Loucy (cell line): ENCODE measurements at regions not wholly inside any gene's neighbourhood (a gene's known extent, or its start where the extent isn't known, plus 50 kb on each side); places are given as distances from the start of the nearest gene placed in this dataset.

ENCODE experiments used
- H2AFZ ChIP-seq: fragments of 200-600 bp; sonication (generic); 2 replicates; pipeline ENCODE4 v1.6.0; 2016; ENCODE audit warnings: antibody characterized with exemption, mild to moderate bottlenecking, low read length, moderate library complexity
- H3F3A ChIP-seq: fragments of 200-600 bp; 2 replicates; pipeline ENCODE4 v1.6.0; 2016; ENCODE audit warnings: antibody characterized with exemption, low read depth, mild to moderate bottlenecking
- H3K27me3 ChIP-seq: fragments of 200-600 bp; sonication (generic); 2 replicates; pipeline ENCODE4 v1.6.1; 2014; ENCODE audit warnings: low read length, mild to moderate bottlenecking; ENCODE audit not compliant: insufficient read depth, poor library complexity, severe bottlenecking
- H3K36me3 ChIP-seq: fragments of 200-600 bp; sonication (generic); 2 replicates; pipeline ENCODE4 v1.6.1; 2016; ENCODE audit warnings: low read length; ENCODE audit not compliant: insufficient read depth
- H3K4me1 ChIP-seq: fragments of 200-600 bp; sonication (generic); 2 replicates; pipeline ENCODE4 v1.5.1; 2014; ENCODE audit warnings: low read length, mild to moderate bottlenecking; ENCODE audit not compliant: insufficient read depth, poor library complexity, severe bottlenecking
- H3K4me2 ChIP-seq: fragments of 200-600 bp; sonication (generic); 2 replicates; pipeline ENCODE4 v1.6.0; 2014; ENCODE audit warnings: antibody characterized with exemption, low read length, low read depth, mild to moderate bottlenecking; ENCODE audit not compliant: poor library complexity, severe bottlenecking
- H3K4me3 ChIP-seq: fragments of 200-600 bp; sonication (generic); 2 replicates; pipeline ENCODE4 v1.5.1; 2014; ENCODE audit warnings: low read length, mild to moderate bottlenecking, mixed read lengths; ENCODE audit not compliant: poor library complexity, severe bottlenecking
- H3K79me2 ChIP-seq: fragments of 200-600 bp; sonication (generic); 2 replicates; pipeline ENCODE4 v1.6.1; 2014; ENCODE audit warnings: low read length; ENCODE audit not compliant: insufficient read depth
- H3K9ac ChIP-seq: fragments of 200-600 bp; sonication (generic); 2 replicates; pipeline ENCODE4 v1.6.0; 2014; ENCODE audit warnings: mild to moderate bottlenecking, low read depth, low read length, moderate library complexity; ENCODE audit not compliant: poor library complexity, severe bottlenecking
- H3K9me2 ChIP-seq: fragments of 200-600 bp; sonication (generic); replicated peaks from 2 replicates; pipeline ENCODE4 v1.6.1; 2016; ENCODE audit warnings: low read depth, low read length, mixed read lengths
- H3K9me3 ChIP-seq: fragments of 200-600 bp; sonication (generic); 2 replicates; pipeline ENCODE4 v1.6.1; 2014; ENCODE audit warnings: mild to moderate bottlenecking, antibody characterized with exemption, low read length, low read depth; ENCODE audit not compliant: insufficient read depth
- H4K20me1 ChIP-seq: fragments of 200-600 bp; sonication (generic); 2 replicates; pipeline ENCODE4 v1.6.0; 2014; ENCODE audit warnings: antibody characterized with exemption, low read length, mild to moderate bottlenecking; ENCODE audit not compliant: insufficient read depth, poor library complexity, severe bottlenecking
- EZH2phosphoT487 ChIP-seq: fragments of 200-600 bp; IDR thresholded peaks from 2 replicates; pipeline ENCODE4 v1.6.1; 2018; ENCODE audit warnings: antibody characterized with exemption, mild to moderate bottlenecking, moderate library complexity, borderline replicate concordance
- TF ChIP-seq, protein P1 (sequence below): fragments of 200-600 bp; sonication (generic); conservative IDR thresholded peaks from 2 replicates; pipeline ENCODE4 v1.5.1; 2014; ENCODE audit warnings: mild to moderate bottlenecking, antibody characterized with exemption, low read length

DNA sequence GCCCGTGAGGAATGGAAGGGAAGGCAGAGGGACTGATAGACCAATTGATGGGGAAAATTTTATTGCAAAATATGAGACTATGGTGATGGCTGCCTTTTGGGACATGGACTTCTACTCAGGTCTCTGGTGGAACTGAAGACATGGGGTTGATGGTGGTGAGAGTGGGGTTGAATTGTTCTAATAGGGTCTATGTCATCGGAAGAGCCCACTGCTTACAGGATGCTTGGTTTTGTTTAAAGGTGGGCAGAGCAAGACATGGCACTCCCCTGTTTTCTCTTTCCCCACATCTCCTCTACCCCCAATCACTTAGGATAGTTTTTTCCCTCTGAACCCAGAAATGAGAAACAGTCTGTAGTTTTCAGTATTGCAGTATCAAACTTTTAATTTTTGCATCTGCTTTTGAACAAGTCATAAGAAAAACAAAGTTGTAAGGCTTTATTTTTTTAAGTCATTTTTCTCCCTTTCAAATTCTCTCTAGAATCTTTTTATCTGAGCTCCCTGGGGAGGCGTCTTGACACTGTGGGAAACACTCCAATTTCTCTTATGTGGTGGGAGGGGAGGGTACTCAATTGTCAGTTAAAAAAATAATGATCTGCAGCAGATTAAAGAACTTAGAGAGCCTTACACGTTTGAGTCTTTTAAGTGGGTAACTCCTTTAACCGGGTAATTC lies 276.2 kb upstream of the TBC1D5 start:
- Histone ChIP-seq H3K9me2 (no peaks in the 10 kb centered on the region), H2AFZ (no peak overlapping the region), H3K36me3 (no peaks in the 10 kb centered on the region), H3K27me3 (no peaks in the 10 kb centered on the region), H3K4me2 (peak overlapping the region; percentile 59), H3K79me2 (no peaks in the 10 kb centered on the region), H3K9ac (peak overlapping the region; percentile 31), H3K4me1 (peaks cover 19% of the 10 kb centered on the region), H3K9me3 (no peaks in the 10 kb centered on the region), H3K4me3 (no peak overlapping the region), H4K20me1 (no peaks in the 10 kb centered on the region), H3F3A (no peaks in the 10 kb centered on the region)
- no peak for TF ChIP-seq EZH2phosphoT487
- TF ChIP-seq, protein P1, sequence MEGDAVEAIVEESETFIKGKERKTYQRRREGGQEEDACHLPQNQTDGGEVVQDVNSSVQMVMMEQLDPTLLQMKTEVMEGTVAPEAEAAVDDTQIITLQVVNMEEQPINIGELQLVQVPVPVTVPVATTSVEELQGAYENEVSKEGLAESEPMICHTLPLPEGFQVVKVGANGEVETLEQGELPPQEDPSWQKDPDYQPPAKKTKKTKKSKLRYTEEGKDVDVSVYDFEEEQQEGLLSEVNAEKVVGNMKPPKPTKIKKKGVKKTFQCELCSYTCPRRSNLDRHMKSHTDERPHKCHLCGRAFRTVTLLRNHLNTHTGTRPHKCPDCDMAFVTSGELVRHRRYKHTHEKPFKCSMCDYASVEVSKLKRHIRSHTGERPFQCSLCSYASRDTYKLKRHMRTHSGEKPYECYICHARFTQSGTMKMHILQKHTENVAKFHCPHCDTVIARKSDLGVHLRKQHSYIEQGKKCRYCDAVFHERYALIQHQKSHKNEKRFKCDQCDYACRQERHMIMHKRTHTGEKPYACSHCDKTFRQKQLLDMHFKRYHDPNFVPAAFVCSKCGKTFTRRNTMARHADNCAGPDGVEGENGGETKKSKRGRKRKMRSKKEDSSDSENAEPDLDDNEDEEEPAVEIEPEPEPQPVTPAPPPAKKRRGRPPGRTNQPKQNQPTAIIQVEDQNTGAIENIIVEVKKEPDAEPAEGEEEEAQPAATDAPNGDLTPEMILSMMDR, result no peak

DNA sequence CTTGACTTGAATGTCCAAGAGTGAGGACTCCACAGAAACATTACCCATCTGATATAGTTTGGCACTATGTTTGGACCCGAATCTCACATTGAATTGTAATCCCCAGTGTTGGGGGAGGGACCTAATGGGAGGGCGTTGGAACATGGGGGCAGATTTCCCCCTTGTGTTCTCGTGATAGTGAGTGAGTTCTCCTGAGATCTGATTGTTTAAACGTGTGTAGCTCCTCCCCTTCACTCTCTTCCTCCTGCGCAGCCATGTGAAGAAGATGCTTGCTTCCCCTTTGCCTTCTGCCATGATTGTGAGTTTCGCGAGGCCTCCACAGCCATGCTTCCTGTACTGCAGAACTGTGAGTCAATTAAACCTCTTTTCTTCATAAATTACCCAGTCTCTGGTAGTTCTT lies 273.9 kb upstream of the TBC1D5 start:
- H3K4me1 ChIP-seq, result peaks cover 42% of the 10 kb centered on the region
- no peak overlapping the region for H3K4me2 ChIP-seq
- no peaks in the 10 kb centered on the region for H3F3A ChIP-seq
- H3K79me2 ChIP-seq, result no peaks in the 10 kb centered on the region
- H3K27me3 ChIP-seq, result no peaks in the 10 kb centered on the region
- no peak overlapping the region for H3K4me3 ChIP-seq
- no peaks in the 10 kb centered on the region for H3K9me2 ChIP-seq
- TF ChIP-seq, protein P1, result no peak
- no peak for TF ChIP-seq EZH2phosphoT487
- H4K20me1 ChIP-seq, result no peaks in the 10 kb centered on the region
- H3K9me3 ChIP-seq, result no peaks in the 10 kb centered on the region
- H2AFZ ChIP-seq, result no peak overlapping the region
- H3K36me3 ChIP-seq, result no peaks in the 10 kb centered on the region
- no peak overlapping the region for H3K9ac ChIP-seq

DNA sequence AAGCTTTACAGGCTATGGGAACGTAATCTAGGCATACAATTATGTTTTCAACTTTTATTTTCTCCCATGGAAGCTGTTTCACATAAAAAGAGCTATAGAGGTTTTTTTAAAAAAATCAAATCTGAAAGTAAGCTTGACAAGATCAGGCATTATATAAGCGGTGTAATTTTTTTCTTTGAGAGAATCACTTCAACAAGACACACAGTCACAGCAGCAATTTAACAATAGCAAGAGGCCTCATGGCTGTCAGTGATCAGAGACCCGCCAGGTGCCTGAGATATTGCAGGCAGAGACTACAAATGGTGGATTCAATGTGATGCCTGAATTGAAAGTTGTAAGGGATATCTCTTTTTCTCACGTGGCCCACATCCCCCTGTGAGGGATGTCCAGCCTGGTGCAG lies 270.5 kb upstream of the TBC1D5 start:
- no peak for TF ChIP-seq EZH2phosphoT487
- TF ChIP-seq, protein P1, result no peak
- Histone ChIP-seq H3F3A (no peaks in the 10 kb centered on the region), H2AFZ (no peak overlapping the region), H3K4me3 (no peak overlapping the region), H3K4me2 (peak overlapping the region; percentile 2), H3K27me3 (no peaks in the 10 kb centered on the region), H3K9me2 (no peaks in the 10 kb centered on the region), H3K4me1 (peaks cover 50% of the 10 kb centered on the region), H3K9ac (peak overlapping the region; percentile 13), H4K20me1 (no peaks in the 10 kb centered on the region), H3K36me3 (no peaks in the 10 kb centered on the region), H3K9me3 (no peaks in the 10 kb centered on the region), H3K79me2 (no peaks in the 10 kb centered on the region)
